ENCODE measurements at regions not wholly inside any gene's neighbourhood (a gene's known extent, or its start where the extent isn't known, plus 50 kb on each side); places are given as distances from the start of the nearest gene placed in this dataset.

DNA sequence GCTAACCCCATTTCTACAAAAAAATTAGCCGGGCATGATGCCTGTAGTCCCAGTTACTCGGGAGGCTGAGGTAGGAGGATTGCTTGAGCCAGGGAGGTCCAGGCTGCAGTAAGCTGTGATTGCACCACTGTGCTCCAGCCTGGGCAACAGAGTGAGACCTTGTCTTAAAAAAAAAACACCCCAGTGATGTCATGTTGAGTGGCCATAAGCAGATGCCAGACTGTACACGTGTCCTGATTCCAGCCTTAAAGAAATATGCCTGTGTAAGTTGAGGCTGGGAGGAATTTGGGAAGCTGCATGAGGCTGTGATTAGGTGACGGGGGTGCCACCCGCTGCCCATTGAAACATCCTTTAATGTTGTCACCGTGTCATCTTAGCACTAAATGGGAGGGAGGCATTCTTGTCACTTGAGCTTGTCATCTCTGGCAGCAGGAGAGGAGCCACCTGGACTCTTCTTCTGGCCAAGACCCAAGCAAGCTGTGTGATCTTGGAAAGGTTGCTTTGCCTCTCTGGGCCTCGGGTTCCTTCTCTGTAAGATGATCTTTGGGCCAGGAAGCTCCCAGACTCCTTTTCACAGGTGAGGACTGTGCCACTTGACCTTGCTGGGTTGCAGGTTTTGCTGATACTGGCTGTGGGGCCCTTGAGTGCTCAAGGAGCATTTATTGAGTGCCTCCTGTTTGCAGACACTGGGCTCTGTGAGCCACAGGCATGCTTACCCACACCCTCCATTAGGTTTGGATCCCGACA lies 98.3 kb upstream of the CIBAR2 start (continued):
- TF ChIP-seq, protein P1, sequence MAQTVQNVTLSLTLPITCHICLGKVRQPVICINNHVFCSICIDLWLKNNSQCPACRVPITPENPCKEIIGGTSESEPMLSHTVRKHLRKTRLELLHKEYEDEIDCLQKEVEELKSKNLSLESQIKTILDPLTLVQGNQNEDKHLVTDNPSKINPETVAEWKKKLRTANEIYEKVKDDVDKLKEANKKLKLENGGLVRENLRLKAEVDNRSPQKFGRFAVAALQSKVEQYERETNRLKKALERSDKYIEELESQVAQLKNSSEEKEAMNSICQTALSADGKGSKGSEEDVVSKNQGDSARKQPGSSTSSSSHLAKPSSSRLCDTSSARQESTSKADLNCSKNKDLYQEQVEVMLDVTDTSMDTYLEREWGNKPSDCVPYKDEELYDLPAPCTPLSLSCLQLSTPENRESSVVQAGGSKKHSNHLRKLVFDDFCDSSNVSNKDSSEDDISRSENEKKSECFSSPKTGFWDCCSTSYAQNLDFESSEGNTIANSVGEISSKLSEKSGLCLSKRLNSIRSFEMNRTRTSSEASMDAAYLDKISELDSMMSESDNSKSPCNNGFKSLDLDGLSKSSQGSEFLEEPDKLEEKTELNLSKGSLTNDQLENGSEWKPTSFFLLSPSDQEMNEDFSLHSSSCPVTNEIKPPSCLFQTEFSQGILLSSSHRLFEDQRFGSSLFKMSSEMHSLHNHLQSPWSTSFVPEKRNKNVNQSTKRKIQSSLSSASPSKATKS (CRISPR knock-in tag; IDR thresholded peaks at IDR 0.05) = no peak
- TF ChIP-seq ZSCAN31 (CRISPR knock-in tag; IDR thresholded peaks at IDR 0.05; ENCODE audit: low read depth) = no peak
- TF ChIP-seq SNAPC2 (CRISPR knock-in tag; IDR thresholded peaks at IDR 0.05) = no peak
- TF ChIP-seq, protein P2, sequence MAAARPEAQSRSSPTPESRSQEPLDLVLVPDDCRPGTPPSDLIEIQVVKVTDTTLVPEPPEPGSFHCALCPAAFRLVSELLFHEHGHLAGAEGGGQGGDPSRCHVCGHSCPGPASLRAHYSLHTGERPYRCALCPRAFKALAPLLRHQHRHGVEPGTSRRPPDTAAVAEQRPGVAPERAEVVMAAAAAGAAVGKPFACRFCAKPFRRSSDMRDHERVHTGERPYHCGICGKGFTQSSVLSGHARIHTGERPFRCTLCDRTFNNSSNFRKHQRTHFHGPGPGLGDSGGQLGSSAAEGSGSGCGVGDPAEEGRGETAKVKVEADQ (CRISPR knock-in tag; IDR thresholded peaks at IDR 0.05; ENCODE audit: borderline replicate concordance) = no peak
- TF ChIP-seq ZNF749 (CRISPR knock-in tag; IDR thresholded peaks at IDR 0.05; ENCODE audit: borderline replicate concordance) = no peak
- no peak for TF ChIP-seq KDM6A (CRISPR knock-in tag; IDR thresholded peaks at IDR 0.05; ENCODE audit: low read depth)
- TF ChIP-seq, protein P3, sequence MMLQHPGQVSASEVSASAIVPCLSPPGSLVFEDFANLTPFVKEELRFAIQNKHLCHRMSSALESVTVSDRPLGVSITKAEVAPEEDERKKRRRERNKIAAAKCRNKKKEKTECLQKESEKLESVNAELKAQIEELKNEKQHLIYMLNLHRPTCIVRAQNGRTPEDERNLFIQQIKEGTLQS (CRISPR knock-in tag; IDR thresholded peaks at IDR 0.05) = no peak
- TF ChIP-seq, protein P4, sequence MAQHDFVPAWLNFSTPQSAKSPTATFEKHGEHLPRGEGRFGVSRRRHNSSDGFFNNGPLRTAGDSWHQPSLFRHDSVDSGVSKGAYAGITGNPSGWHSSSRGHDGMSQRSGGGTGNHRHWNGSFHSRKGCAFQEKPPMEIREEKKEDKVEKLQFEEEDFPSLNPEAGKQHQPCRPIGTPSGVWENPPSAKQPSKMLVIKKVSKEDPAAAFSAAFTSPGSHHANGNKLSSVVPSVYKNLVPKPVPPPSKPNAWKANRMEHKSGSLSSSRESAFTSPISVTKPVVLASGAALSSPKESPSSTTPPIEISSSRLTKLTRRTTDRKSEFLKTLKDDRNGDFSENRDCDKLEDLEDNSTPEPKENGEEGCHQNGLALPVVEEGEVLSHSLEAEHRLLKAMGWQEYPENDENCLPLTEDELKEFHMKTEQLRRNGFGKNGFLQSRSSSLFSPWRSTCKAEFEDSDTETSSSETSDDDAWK (CRISPR knock-in tag; IDR thresholded peaks at IDR 0.05) = no peak
- TF ChIP-seq ESRRA (CRISPR knock-in tag; IDR thresholded peaks at IDR 0.05; ENCODE audit: low read depth) = no peak
- TF ChIP-seq TBX2 (CRISPR knock-in tag; IDR thresholded peaks at IDR 0.05; ENCODE audit: borderline replicate concordance) = 0 out of 2 replicates have a peak, but pooled peaks have one; percentile 7
- TF ChIP-seq ZMYM3 (CRISPR knock-in tag; IDR thresholded peaks at IDR 0.05) = peak; percentile 73
- TF ChIP-seq AHR (CRISPR knock-in tag; IDR thresholded peaks at IDR 0.05) = no peak
- no peak for TF ChIP-seq RFX1 (IDR thresholded peaks at IDR 0.05)
- no peak for TF ChIP-seq RELA (CRISPR knock-in tag; IDR thresholded peaks at IDR 0.05)
